LHCN-M2 (cell line): ENCODE measurements at regions not wholly inside any gene's neighbourhood (a gene's known extent, or its start where the extent isn't known, plus 50 kb on each side); places are given as distances from the start of the nearest gene placed in this dataset.
"Not testable (repeated sequence)": the region's sequence is repeated elsewhere in the genome, so short reads cannot be mapped to it uniquely, and the experiment has no call there.

Source experiments
- DNase-seq: peaks from one replicate; pipeline ENCODE4 v3.0.0-alpha.2; 2012; ENCODE audit warnings: low read depth

- no peak for DNase-seq
Measured at GRCh38 chr2:49686291-49686690, 532.0 kb upstream of the FSHR start.

DNA sequence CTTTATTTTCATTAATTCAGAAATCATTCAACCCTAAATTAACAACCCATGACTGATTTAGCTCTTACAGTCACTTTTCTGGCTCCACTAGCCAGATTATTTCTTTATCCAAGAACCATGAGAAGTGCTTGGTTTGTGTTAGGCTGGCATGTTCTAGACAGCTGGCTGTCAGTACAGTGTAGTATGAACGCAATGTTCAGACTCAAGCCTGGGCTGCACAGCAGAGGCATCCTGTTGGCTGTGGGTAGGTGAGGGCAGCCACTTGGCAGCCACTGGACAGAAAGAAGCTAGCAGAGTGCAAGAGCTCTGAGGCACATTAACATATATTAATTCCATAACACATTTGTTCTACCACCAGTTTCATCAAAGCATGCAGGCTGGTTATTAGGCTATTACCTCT is 522.9 kb upstream of the FSHR start:
- no peak for DNase-seq

DNA sequence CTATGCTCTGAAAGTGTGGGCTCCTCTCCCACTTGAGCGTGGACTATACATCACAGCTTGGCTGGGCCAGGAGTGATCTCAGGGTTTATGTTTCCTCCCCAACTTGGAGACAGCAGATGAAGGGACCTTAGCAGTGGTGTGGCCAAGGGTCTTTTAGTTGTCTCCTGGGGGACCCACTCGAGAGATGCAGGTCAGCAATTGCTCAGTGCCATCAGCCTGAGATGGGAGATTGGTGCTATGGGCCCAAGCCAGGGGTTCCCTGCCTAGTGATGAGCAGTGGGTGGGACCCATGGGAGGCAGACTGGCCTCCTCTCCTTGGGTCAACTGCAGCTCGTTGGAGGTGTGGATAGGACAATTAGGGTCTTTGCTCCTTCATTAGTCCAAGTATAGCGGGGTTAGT is 510.5 kb upstream of the FSHR start:
- DNase-seq, result no peak

DNA sequence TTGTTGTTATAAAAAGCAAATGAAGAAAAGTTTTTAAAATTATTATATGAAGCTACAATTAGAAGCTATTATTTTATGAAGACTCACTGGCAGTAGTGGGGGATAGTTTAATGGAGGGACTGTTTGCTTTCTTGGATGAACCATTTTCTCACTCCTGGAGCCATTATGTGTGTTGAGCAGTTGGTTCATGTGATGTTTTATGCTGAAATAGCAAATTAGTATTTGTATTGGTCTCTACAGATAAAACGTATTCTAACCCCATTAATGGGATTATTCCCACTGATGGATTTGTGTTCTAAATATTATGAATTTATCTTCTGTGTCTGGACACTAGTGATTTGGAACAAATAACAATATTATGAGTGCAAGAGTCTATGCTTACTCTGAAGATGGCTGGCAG is 507.5 kb upstream of the FSHR start:
- no peak for DNase-seq

DNA sequence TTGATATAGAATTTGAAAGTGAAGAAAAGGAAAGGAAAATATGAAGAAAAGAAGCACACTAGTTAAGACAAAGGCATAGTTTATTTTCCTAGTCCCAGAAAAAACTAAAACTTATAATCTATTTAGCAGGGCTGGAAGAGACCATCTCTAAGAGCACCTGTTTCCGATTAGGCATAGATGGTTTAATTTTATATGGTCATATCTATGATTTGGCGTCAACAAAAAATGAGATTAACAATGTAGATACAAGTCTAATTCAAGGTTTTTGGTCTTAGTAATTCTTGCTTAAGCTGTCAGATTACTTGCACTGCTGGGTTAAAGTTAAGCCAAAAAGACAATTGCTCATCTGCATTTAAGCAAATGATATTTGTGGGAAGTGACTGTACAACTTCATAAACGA is 502.5 kb upstream of the FSHR start:
- DNase-seq, result no peak

DNA sequence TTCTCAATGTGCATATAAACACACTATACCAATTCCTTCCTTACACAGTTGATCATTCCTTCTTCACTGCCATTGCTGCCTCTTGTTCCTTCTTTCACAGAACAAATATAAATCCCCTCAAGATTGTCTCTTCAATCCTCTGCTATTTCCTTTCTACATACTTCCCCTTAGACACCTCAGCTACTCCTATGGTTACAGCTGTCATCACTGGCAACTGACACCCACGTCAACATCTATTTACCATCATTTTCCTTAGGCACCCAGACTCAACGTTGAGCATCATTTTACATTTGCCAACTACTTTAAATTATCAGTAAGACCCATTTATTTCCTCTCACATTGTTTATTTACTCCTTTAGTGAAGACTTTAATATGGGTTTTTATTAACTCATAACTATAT is 488.8 kb upstream of the FSHR start:
- no peak for DNase-seq

DNA sequence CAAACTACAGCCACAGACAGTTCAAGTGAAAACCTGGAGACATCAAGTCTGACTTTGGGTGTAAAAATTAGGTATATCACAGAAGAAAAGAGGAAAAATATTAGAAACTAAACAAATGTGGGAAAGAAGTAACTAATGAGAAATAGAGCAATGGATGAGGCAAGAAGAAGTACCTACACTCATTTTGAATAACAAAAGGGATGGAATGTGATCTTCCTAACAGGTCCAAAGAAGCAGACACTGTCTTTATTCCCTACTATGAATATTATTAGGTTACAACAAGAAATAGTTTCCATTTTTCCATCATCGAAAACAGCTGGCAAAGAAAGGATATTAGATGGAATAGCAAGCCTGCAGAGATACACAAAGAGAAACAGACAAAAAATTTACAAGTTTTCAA is 486.3 kb upstream of the FSHR start:
- no peak for DNase-seq

DNA sequence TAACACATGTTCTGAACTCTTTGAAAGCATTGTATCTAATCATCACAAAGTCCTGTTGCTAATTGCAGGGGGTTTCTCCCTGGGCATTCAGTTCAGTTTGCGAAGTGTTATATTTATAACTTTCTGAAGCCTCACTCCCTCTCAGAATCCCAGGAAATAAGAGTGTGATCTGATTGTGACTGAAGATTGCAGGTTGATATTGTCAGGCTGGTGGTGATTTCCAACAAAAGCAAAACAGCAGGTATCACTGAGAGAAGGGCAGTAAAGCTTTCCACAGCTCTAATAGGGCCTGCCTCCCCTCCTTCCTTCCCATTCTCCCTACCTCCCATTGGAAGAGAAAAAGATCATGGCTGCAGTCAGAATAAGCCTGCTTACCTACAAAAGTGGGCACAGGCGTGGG is 466.7 kb upstream of the FSHR start:
- DNase-seq, result no peak

GRCh38 chr2:49619804-49620203 is 465.5 kb upstream of the FSHR start:
- DNase-seq, result no peak

DNA sequence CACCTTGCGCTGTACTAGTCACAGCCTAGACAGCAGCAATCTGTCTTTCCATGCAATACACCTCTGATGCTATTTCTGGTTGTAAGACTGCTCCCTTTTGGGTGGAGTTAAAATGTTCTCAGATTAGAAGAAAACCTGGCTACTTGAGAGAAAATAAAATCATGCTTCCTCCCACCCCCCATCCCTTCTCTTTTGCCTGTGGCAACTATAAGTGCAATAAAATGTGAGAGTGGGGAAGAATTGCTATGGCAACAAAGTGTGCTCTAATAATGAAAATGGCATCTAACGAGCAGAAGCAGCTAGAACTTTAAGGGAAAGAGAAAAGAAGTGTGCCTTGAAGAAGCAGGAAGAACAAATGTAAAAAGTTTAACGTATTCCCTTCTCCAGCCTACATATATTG is 464.2 kb upstream of the FSHR start:
- no peak for DNase-seq

DNA sequence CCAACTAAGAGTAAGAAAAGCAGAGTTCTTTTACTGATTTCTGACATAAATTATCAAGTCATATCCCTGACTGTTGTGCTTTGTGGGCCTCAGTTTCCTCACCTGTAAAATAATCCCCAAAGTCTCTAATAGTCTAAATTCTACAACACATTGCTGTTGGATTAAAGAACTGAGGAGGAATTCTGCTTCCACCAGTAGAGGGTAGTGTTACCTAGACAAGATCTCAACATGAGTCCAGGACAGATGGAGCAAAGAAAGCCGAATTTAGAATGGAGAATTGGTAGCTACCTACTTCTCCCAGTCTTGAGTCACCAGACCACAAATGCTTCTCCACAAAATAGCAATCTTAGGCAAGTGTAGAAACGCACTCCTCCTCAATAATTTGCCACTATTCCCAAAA is 462.5 kb upstream of the FSHR start:
- no peak for DNase-seq

DNA sequence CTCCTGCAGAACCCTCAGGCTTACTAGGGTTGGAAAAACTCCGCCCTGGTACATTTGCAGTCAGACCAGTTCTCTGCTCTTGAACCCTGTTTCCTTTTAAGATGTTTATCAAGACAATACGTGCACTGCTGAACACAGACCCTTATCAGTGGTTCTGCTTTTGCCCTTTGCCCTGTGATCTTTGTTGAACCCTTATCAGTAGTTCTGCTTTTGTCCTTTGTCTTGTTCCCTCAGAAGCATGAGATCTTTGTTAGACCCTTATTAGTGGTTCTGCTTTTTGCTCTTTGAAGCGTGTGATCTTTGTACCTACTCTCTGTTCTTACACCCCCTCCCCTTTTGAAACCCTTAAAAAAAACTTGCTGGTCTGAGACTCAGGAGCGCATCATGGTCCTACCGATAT is 457.5 kb upstream of the FSHR start:
- DNase-seq, result not testable (repeated sequence)

DNA sequence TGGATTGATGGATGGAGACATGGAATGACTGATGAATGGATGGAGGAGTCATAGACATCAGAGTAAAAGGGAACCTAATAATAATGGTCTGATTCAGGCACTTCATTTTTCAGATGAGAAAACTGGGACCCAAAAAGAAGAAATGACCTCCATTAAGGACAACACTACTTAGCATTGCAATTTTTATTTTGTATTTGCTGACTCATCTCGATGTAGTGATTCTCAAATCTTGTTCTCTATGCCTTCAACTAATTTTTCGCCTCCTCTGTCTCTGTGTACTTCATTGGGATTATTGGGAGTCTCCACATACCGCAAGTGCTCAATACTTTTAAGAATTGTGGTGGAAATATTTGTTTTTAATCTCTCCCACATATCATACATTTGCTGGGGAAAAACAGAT is 446.2 kb upstream of the FSHR start:
- DNase-seq, result no peak

GRCh38 chr2:49598231-49598630 is 443.9 kb upstream of the FSHR start:
- no peak for DNase-seq

DNA sequence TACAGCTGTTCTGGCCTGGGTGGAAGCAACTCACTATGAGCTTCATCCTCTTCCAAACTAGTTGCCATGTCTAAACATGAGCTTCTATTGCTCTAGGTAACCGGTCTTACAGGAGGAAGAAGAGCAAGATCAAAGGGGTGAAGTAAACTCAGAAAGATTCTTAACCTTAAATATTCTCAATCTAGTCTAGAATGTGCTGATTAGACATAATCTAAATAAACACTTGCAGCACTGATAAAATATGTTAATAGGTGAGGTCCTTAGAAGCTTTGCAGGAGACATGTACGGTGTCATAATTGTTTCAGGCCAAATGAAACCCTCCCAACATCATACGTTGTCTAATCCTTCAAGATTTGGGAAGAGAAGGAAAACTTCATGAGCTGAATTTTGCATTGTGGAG is 431.6 kb upstream of the FSHR start:
- no peak for DNase-seq

GRCh38 chr2:49582946-49583345 is 428.6 kb upstream of the FSHR start:
- DNase-seq, result no peak

GRCh38 chr2:49577041-49577440 is 422.7 kb upstream of the FSHR start:
- no peak for DNase-seq

DNA sequence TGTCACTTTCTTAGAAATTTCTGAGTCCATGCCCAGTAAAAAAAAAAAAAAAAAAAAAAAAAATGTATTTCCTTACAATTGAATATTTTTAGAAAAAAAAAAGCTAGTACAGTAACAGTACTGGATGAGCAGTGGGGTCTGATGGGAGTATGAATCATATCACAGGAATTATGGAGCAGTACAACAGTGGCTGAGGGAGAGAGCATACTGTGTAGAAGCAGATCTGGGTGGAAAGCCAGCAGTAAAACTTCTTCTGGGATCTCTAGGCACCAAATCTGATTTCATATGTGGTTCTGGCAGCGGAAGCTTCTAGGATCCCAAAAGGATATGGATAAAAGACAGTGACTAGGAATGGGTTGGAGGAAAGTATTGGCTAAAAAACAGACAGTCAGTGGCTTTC is 414.9 kb upstream of the FSHR start:
- no peak for DNase-seq

DNA sequence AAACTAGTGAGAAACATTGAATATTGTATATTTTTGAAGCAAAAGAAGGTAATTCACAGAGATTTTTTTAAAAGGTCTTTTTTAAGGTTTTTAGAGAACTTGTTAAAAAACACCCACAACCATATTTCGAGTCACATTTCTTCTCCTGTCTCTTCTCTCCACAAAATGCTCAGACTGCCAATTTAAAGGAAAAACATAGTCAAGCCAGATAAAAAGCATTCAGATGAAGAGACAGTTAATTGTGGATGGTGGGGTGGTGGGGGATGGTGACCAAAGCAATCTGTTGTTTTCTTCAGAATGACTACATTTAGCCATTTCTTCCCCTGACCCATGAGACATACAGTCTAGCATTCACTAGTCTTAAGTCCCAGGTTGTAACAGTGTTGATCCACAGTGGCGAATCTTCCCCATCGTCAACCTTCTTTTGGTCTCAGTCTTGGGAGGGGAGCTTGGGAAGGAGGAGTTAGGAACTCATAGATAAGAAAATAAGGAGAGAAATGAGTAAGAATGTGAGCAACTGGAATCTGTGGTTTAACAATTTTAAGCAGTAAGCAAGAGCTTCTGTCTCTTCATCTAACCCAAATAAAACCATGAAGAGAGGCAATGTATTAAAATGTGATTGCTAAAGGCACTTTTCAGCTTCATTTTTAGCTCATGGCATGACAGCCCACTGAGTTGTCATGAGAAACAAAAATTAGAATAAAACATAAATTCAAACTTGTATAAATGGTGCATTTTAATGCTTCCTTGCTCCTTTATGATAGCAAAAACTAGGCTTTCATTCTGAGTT is 413.7 kb upstream of the FSHR start:
- DNase-seq, result no peak

GRCh38 chr2:49567021-49567420 is 412.7 kb upstream of the FSHR start:
- DNase-seq, result no peak

DNA sequence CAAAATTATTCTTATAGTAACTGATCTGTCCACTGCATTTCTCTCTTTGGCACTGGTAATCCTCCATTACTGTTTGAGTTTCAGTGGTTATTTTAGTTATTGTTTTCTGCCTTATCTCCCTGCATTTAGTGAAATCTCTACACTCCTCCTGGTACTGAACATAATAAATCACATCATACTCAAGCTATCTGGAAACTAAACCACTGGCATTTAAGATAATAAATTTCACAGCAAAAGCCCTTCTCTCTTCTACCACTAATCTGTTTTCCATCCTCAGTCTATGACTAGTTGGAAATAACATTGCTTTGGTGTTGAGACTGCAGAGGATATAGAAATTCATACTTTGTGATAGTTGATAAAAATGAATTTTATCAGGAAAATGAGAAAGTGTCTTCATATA is 399.3 kb upstream of the FSHR start:
- no peak for DNase-seq

DNA sequence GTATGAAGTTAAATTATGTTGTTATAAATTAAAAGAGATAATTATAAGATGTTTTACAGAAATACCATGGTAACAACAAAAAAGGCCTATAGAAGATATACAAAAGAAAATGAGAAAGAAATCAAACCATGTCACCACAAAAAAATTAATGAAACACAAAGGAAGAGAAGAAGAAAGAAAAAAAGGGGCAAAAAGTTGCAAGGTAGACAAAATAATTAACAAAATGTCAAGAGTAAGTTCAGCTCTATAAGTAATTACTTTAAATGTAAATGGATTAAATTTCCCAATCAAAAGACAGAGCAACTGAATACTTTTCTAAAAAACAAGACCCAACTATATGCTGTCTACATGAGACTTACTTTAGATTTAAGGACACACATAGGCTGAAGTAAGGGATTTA is 378.4 kb upstream of the FSHR start:
- no peak for DNase-seq

GRCh38 chr2:49515996-49516782 is 361.9 kb upstream of the FSHR start:
- no peak for DNase-seq
